ENCODE measurements at regions not wholly inside any gene's neighbourhood (a gene's known extent, or its start where the extent isn't known, plus 50 kb on each side); places are given as distances from the start of the nearest gene placed in this dataset.

GRCh38 chr2:121095257-121096080 is 189.5 kb downstream of the TFCP2L1 start:
- H3K9me3 Mint-ChIP-seq, result no peaks in the 10 kb centered on the region
- H3K27ac Mint-ChIP-seq, result no peak overlapping the region
- H3K36me3 Mint-ChIP-seq, result no peaks in the 10 kb centered on the region
- H3K27me3 Mint-ChIP-seq (ENCODE audit: low read depth), result peaks cover 39% of the 10 kb centered on the region
- H3K4me3 Mint-ChIP-seq, result no peak overlapping the region
- peak in 1 of 2 experiments; percentile 70 for DNase-seq (ENCODE audit: low spot score in 2 of 2, unreplicated experiment in 2 of 2)
- H3K4me1 Mint-ChIP-seq, result peaks cover 2% of the 10 kb centered on the region
- peak; percentile 83 for TF ChIP-seq CTCF (IDR thresholded peaks at IDR 0.05; ENCODE audit: unreplicated experiment)

DNA sequence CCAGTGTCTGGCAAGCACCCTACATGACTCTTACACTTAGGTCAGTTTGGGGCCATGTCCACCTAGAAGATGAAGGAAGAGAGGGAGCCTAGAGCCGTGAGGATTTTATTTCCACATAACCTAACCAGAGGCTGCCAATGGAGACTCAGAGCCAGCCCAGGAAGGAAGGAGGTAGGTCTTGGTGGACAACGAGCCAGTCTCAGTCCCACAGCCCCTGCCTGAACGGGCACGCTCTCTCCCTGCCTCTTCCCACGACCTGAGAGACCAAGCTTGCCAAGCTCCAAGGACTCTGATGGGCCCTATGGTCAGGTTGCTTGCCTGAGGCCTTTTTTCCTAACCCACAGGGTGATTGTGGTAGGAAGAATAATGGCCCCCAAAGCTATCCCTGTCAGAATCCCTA is 188.4 kb downstream of the TFCP2L1 start:
- Mint-ChIP-seq H3K9me3 (no peaks in the 10 kb centered on the region), H3K27ac (no peak overlapping the region), H3K4me3 (no peak overlapping the region), H3K4me1 (no peaks in the 10 kb centered on the region), H3K27me3 (ENCODE audit: low read depth) (peaks cover 50% of the 10 kb centered on the region), H3K36me3 (no peaks in the 10 kb centered on the region)
- no peak for TF ChIP-seq CTCF (IDR thresholded peaks at IDR 0.05; ENCODE audit: unreplicated experiment)
- DNase-seq (ENCODE audit: low spot score in 2 of 2, unreplicated experiment in 2 of 2), result no peak

- DNase-seq (ENCODE audit: low spot score in 2 of 2, unreplicated experiment in 2 of 2), result no peak
- H3K27me3 Mint-ChIP-seq (ENCODE audit: low read depth), result peaks cover 61% of the 10 kb centered on the region
- no peak for TF ChIP-seq CTCF (IDR thresholded peaks at IDR 0.05; ENCODE audit: unreplicated experiment)
- H3K4me1 Mint-ChIP-seq, result no peaks in the 10 kb centered on the region
- H3K27ac Mint-ChIP-seq, result no peak overlapping the region
- H3K9me3 Mint-ChIP-seq, result no peaks in the 10 kb centered on the region
- no peak overlapping the region for H3K4me3 Mint-ChIP-seq
- H3K36me3 Mint-ChIP-seq, result no peaks in the 10 kb centered on the region
Measured at GRCh38 chr2:121098556-121098955, 186.4 kb downstream of the TFCP2L1 start.

- TF ChIP-seq CTCF (IDR thresholded peaks at IDR 0.05; ENCODE audit: unreplicated experiment), result no peak
- H3K4me3 Mint-ChIP-seq, result no peak overlapping the region
- DNase-seq (ENCODE audit: low spot score in 2 of 2, unreplicated experiment in 2 of 2), result no peak
- no peak overlapping the region for H3K27ac Mint-ChIP-seq
- H3K27me3 Mint-ChIP-seq (ENCODE audit: low read depth), result peaks cover 59% of the 10 kb centered on the region
- H3K9me3 Mint-ChIP-seq, result no peaks in the 10 kb centered on the region
- H3K36me3 Mint-ChIP-seq, result no peaks in the 10 kb centered on the region
- H3K4me1 Mint-ChIP-seq, result no peaks in the 10 kb centered on the region
Measured at GRCh38 chr2:121099329-121100290, 185.4 kb downstream of the TFCP2L1 start.

GRCh38 chr2:121101093-121101715 is 183.8 kb downstream of the TFCP2L1 start:
- Mint-ChIP-seq H3K9me3 (no peaks in the 10 kb centered on the region), H3K4me1 (peaks cover 4% of the 10 kb centered on the region), H3K27ac (no peak overlapping the region), H3K4me3 (no peak overlapping the region), H3K36me3 (no peaks in the 10 kb centered on the region), H3K27me3 (ENCODE audit: low read depth) (peaks cover 51% of the 10 kb centered on the region)
- TF ChIP-seq CTCF (IDR thresholded peaks at IDR 0.05; ENCODE audit: unreplicated experiment), result no peak
- DNase-seq (ENCODE audit: low spot score in 2 of 2, unreplicated experiment in 2 of 2), result no peak
